ENCODE measurements at regions not wholly inside any gene's neighbourhood (a gene's known extent, or its start where the extent isn't known, plus 50 kb on each side); places are given as distances from the start of the nearest gene placed in this dataset.

DNA sequence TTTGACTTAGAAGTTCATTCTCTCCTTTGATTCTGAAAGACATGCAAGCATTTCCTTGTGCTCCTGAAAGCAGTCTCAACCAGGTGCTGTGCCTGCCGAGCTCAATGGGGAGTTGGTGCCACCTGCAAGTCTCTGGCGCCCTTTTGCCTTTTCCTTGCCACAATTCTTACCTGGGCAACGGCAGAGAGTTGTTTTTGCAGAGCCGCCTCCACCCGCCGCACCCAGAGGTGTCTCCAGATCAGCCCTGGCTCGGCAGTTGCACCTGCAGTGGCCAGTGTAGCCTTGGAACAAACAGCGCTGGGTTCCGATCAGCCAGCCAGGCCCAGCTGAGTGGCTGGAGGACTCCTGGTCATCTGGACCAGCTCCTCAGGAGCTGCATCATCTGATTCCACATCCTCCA is 262.9 kb downstream of the IRX2 start:
- no peak for DNase-seq

DNA sequence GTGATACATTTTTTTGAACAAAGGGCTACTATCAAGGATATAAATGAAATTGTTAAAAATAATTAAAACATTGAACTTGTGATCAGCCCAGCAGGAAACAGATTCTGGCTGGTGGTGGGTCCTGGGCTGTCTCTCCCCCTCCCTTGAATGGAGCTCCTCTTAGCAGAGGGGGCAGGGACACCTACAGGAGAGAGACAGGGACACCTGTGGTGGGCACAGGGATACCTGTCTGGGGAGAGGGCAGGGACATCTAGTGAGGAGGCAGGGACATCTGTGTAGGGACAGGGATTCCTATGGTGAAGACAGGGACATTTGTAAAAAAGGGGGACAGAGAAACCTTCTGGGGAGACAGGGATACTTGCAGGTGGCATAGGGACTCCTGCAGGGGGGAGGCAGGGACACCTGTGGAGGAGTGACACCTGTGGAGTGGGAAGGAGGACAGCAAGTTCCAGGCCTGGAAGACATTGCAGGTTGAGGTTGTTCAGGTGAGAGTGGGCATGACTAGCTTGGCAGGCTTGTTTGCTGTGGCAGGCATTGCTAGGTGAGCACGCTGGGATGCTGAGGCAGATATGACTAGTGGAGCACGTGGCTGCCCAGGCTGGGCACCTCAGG is 264.2 kb downstream of the IRX2 start:
- no peak for DNase-seq

DNA sequence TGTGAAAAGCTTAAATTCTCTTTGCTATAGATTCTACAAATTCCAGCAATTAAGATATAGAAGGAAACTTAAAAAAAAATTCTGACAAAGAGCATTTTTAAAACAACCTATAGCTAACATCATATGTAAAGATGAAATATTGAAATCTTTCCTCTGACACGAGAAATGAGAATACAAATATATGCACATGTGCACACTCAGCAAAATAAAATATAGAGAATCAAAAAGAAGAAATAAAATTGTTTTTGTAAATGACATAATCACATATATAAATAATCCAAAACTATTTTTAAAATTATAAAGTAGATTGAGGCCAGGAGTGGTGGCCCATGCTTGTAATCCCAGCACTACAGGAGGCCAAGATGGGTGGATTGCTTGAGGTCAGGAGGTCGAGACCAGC is 265.1 kb downstream of the IRX2 start:
- no peak for DNase-seq

DNA sequence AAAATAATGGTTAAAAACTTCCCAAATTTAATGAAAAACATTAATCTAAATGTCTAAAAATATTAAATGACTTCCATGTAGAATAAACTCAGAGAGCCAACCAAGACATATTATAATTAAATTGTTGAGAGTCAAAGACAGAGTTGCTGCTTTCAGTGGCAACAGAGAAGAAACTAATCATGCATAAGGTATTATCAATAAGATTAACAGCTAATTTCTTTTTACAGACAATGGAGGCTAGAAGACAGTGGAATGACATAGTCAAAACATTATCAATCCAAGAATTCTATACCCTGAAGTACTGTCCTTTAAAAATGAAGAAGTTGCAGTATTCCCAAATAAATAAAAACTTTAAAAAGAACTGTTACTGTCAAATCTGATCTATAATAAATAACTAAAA is 268.7 kb downstream of the IRX2 start:
- DNase-seq, result no peak

- no peak for DNase-seq
Measured at GRCh38 chr5:2480871-2481270, 270.6 kb downstream of the IRX2 start.

DNA sequence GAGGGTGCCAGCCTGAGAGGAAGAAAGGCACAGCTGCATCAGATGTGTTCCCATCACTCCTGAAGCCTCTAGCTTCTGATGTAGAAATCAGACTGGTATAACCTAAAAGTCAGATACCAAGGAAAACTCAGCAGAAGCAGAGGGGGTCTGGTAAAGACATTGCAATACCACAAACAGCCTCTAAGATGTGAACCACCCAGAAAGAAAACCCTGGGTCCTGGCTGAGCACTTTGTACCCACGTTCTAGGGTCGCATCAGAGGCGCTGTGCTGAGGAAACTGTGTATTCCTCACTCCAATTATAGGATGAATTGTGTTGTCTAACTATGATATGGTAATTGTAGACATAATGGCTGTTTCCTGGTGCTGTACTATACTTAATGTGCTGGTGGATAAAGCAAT is 275.6 kb downstream of the IRX2 start:
- DNase-seq, result no peak

- no peak for DNase-seq
Measured at GRCh38 chr5:2472670-2473069, 278.8 kb downstream of the IRX2 start.

DNA sequence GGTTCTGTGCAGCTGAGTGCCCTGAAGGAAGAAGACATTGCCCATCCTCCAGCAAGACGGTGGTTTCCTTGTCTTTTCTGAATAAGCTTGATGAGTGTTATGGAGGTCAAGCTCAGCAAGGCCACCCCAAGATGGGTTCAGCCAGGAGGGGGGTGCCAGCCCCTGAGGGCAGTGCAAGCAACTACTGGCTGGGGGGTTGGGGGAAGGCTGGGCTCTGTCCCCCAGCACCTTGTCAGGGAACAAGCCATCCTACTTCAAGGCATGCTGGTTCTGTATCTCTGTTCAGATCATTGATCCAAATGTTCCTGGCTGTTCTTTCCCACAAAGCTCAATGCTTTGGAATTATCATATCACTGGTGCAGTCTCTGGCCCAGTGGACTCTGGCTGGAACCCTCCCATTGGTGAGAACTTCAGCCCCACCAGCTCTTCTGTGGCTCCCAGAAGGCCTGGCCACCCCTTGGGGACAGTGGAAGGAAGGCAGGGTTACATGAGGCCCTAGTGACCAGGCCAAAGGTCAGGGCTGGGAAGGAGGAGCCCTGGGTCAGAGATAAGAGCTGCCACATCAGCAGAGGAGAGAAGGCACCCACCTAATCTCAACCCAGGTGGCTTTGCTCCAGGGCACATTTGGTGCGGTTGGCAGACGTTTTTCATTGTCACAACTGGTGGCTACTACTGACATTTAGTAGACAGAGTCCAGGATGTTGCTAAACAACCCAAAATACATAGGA is 280.2 kb downstream of the IRX2 start:
- no peak for DNase-seq

GRCh38 chr5:2466966-2467365 is 284.5 kb downstream of the IRX2 start:
- DNase-seq, result no peak

GRCh38 chr5:2465383-2465782 is 286.1 kb downstream of the IRX2 start:
- no peak for DNase-seq

DNA sequence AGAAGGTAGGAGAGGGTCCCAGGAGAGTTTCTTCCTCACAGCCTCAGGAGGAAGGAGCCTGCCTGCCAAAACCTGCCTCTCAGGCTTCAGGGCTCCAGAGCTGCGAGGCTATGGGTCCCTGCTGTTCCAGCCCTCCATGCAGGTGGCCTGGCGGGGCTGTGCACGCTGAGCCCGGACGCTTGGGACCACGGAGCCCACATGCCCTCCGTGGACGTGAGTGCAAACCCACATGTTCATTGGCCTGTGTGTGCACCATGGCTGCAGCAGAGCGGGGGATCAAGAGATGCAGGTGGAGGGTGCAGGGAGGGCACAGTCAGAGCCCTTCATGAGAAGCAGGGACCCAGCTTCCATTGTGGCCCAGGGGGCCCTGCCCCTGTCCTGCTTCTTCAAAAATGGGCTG is 287.3 kb downstream of the IRX2 start:
- no peak for DNase-seq

- no peak for DNase-seq
Measured at GRCh38 chr5:2461701-2462691, 289.5 kb downstream of the IRX2 start.

DNA sequence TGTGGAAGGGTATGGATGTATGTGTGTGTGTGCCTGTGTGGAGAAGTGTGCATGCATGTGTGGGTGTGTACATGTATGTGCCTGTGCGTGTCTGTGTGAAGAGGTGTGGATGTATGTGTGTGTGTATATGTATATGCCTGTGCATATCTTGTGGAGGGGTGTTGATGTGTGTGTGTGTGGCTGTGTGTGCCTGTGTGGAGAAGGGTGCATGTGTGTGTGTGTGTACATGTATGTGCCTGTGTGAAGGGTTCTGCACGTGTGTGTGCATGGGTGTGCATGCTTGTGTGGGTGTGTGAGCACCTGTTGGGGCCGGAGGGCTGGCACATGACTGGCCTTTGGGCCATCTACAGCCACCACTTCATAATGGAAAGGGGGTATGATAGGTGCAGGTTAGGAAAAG is 291.4 kb downstream of the IRX2 start:
- no peak for DNase-seq

DNA sequence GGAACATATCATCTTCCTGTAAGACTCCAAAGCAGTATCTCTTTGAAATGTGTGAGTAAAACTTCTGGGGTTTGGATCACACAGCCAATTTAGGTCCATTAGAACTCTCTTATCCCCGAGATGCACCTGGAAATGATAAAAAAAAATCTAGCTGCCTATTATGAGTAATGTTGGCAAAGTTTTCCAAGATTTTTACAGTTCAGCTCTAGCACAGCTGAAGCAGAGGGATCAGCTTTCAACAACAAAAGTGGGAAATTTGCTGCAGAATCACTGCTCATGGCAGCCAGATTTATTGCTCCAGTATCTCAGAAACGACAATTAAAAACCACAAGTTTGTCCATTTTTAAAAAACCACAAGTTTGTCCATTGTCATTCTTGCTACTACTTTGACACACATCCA is 292.2 kb downstream of the IRX2 start:
- no peak for DNase-seq

GRCh38 chr5:2455878-2456277 is 295.6 kb downstream of the IRX2 start:
- no peak for DNase-seq

DNA sequence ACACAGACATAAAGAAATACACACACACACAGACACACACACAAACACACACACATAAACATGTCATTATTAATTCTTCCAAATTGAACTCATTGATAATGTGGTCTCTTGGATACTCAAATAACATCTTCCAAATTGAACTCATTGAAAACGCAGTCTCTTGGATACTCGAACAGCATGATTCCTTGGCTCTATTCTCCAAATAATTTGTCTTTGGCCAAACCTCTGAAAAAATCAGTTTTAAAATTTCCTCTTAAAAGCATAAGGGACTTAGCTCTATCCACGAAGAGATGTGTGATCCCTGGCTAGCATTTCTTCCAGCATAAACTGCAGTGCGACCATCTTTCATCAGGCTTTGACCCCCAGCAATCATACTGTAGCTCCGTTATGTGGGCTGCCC is 296.6 kb downstream of the IRX2 start:
- no peak for DNase-seq

DNA sequence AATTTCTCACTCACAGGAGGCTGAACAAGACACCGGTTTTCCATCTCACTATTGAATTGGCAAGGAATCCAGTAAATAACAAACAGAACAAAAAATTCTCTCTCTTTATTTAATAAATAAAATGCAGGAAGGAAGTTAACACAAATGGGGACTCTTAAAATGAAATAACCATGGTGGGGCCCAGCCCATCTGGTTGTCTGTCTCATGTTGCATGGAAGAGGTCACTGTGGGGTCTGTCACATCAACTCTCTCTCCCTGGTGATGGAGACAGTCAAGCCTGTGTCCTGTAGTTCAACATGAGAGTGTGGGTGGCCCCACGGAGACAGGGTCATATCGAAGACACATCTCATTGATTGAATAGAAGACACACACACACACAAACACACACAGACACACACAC is 297.7 kb downstream of the IRX2 start:
- DNase-seq, result no peak

DNA sequence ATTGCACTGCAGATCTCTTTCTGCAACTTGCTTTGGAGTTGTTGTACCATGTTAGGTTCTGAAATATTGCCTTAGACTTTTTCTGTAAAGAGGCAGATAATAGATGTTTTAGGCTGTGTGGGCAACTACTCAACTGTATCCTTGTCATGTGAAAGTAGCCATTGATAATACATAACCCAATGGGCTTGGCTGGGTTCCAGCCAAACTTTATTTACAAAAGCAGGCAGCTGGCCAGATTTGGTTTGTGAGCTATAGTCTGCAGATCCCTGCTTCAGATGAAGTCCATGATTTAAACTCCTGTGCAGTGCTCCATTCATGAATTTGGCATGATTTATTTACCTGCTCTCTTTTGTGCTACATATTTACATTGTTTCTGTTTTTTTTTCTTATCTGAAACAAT is 300.4 kb downstream of the IRX2 start:
- DNase-seq, result peak; percentile 71

DNA sequence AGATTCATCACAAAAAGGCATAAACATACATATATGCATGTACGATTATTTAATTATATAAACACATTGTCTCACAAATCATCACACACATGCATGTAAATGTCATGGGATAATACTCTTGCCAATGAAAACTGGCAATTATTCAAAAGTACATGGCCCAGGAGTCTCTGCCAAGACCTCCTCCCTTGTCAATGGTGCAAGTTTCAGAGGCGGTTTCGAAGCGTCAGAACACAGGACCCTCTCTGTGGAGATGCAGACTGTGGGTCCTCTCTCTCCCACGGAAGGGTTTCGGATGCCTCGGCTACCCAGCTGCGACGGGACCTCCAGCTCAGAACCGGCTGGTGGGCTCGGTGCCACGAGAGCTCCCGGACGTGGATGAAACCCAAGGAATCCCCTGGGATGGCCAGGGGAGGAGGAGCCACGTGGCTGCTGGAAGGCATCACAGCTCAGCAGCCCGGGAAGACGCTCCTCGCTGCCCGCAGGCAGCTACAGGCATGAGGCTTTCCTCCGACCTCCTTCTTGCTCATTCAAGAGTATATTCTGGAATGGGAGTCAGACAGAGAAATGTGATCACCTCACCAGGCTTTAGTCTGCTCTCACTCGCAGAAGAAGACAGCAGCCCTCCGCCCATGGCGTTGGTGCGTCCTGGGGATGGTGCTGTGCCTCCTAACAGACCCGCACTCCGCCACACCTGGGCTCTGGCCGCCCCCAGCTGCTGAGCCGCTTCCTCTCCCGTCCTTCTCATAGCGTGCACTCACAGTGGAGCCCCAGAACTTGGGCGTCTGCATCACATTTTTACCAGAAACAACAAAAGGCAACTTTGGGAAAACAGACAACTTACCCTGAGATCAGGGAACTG is 308.8 kb downstream of the IRX2 start:
- no peak for DNase-seq

GRCh38 chr5:2441495-2442180 is 309.8 kb downstream of the IRX2 start:
- no peak for DNase-seq

GRCh38 chr5:2439608-2440007 is 311.9 kb downstream of the IRX2 start:
- DNase-seq, result no peak

DNA sequence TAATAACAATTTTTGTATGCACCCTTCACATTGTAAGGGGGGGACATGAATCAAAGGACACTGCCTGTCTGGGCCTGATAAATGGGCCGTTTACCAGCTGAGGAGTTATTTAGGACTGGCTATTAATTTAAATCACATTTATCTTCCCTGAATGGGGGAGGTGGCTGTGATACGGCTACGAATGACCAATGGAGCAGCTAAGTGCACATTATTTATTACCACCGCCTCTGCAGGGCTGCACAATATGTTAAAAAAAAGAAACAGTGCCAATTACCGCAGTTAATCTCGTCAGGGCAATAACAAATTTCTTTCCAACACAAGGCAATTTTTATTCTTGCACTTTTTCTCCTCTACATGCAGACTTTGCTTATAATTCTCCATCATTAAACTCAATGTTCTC is 318.4 kb downstream of the IRX2 start:
- no peak for DNase-seq
